ENCODE measurements at regions not wholly inside any gene's neighbourhood (a gene's known extent, or its start where the extent isn't known, plus 50 kb on each side); places are given as distances from the start of the nearest gene placed in this dataset.
"Not testable (repeated sequence)": the region's sequence is repeated elsewhere in the genome, so short reads cannot be mapped to it uniquely, and the experiment has no call there.

- TF ChIP-seq CTCF, EP300, POLR2AphosphoS5, POLR2A (IDR thresholded peaks at IDR 0.05): not testable (repeated sequence)
Measured at GRCh38 chr13:18599791-18600211, 581.8 kb downstream of the TUBA3C start.
